ENCODE measurements at regions not wholly inside any gene's neighbourhood (a gene's known extent, or its start where the extent isn't known, plus 50 kb on each side); places are given as distances from the start of the nearest gene placed in this dataset.

DNA sequence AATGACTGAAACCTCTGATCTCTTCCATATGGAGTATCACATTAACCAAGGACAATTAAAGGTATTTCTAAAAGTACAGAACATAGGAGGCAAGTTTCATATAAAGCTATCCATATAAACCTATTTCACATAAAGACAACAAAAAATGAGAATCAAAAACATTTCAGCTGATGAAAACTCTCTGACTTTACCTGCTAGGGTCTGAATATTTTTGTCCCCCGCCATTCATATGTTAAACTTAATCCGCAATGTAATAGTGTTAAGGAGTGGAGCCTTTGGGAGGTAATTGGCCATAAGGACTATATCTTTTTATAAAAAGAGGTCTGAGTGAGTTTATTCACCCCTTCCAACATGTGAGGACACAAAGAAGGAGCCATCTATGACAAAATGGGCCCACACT, 788.5 kb downstream of the DTWD2 start:
- TF ChIP-seq TAF1 (IDR thresholded peaks at IDR 0.05; ENCODE audit: low read depth, low read length) (no peak), POLR2A (IDR thresholded peaks at IDR 0.05; ENCODE audit: low read depth, low read length) (no peak), POLR2AphosphoS5 (IDR thresholded peaks at IDR 0.05; ENCODE audit: low read depth, low read length) (no peak), POU2F2 (IDR thresholded peaks at IDR 0.05; ENCODE audit: low read depth, low read length) (no peak)
